HepG2 (cell line): ENCODE measurements at regions not wholly inside any gene's neighbourhood (a gene's known extent, or its start where the extent isn't known, plus 50 kb on each side); places are given as distances from the start of the nearest gene placed in this dataset.

Experiments
- MTA1 ChIP-seq: sonication (generic); formaldehyde crosslinking; IDR thresholded peaks from 2 replicates; pipeline ENCODE4 v1.4.0; 2020; ENCODE audit warnings: missing genetic modification reagents, mild to moderate bottlenecking, borderline replicate concordance
- PRPF4 ChIP-seq: fragments of 200-400 bp; formaldehyde crosslinking; IDR thresholded peaks from 2 replicates; pipeline ENCODE4 v1.6.1; 2016; ENCODE audit warnings: low read length, low read depth; ENCODE audit not compliant: poor library complexity, severe bottlenecking
- TAF1 ChIP-seq: sonication (generic); formaldehyde crosslinking; IDR thresholded peaks from 2 replicates; pipeline ENCODE4 v1.4.0; 2020; ENCODE audit warnings: missing genetic modification reagents
- ZNF724P ChIP-seq: sonication (generic); formaldehyde crosslinking; IDR thresholded peaks from 2 replicates; pipeline ENCODE4 v1.8.0; 2022; ENCODE audit warnings: missing genetic modification reagents, borderline replicate concordance
- TF ChIP-seq, protein P1 (sequence below): sonication (generic); formaldehyde crosslinking; IDR thresholded peaks from 2 replicates; pipeline ENCODE4 v1.5.1; 2020; ENCODE audit warnings: mild to moderate bottlenecking, missing genetic modification reagents
- TF ChIP-seq, protein P2 (sequence below): sonication (generic); formaldehyde crosslinking; IDR thresholded peaks from 2 replicates; pipeline ENCODE4 v1.4.0; 2020; ENCODE audit warnings: missing genetic modification reagents, borderline replicate concordance
- TF ChIP-seq, protein P3 (sequence below): sonication (generic); formaldehyde crosslinking; IDR thresholded peaks from 2 replicates; pipeline ENCODE4 v1.9.0; 2022; ENCODE audit warnings: low read depth, missing genetic modification reagents

DNA sequence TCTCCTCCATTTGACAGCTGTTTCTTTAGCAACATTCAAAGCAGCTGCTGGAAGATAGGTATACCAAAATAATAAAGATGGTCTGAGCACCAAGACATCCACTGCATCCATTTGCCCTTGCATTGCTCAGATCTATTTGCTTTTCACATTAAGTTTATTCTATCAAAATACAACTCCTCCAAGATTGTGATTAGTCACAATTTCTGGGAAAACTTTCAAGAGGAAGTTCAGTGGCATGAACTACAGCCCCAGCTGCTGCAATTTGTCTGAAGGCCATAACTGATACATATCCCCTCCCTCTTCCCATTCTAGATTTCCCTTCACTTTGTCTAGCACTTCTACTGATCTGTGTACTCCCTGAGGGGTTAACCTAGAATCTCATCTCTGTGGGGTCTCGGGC lies 117.5 kb upstream of the CEP126 start (continued):
- TF ChIP-seq, protein P1, sequence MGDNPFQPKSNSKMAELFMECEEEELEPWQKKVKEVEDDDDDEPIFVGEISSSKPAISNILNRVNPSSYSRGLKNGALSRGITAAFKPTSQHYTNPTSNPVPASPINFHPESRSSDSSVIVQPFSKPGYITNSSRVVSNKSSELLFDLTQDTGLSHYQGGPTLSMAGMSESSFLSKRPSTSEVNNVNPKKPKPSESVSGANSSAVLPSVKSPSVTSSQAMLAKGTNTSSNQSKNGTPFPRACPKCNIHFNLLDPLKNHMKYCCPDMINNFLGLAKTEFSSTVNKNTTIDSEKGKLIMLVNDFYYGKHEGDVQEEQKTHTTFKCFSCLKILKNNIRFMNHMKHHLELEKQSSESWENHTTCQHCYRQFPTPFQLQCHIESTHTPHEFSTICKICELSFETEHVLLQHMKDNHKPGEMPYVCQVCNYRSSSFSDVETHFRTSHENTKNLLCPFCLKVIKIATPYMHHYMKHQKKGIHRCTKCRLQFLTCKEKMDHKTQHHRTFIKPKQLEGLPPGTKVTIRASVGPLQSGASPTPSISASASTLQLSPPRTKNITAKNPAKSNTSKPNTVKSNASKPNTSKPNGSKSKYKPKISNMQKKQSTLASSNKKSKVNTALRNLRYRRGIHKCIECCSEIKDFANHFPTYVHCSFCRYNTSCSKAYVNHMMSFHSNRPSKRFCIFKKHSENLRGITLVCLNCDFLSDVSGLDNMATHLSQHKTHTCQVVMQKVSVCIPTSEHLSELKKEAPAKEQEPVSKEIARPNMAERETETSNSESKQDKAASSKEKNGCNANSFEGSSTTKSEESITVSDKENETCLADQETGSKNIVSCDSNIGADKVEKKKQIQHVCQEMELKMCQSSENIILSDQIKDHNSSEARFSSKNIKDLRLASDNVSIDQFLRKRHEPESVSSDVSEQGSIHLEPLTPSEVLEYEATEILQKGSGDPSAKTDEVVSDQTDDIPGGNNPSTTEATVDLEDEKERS (CRISPR knock-in tag), result no peak
- TF ChIP-seq, protein P2, sequence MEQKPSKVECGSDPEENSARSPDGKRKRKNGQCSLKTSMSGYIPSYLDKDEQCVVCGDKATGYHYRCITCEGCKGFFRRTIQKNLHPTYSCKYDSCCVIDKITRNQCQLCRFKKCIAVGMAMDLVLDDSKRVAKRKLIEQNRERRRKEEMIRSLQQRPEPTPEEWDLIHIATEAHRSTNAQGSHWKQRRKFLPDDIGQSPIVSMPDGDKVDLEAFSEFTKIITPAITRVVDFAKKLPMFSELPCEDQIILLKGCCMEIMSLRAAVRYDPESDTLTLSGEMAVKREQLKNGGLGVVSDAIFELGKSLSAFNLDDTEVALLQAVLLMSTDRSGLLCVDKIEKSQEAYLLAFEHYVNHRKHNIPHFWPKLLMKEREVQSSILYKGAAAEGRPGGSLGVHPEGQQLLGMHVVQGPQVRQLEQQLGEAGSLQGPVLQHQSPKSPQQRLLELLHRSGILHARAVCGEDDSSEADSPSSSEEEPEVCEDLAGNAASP, result no peak
- TF ChIP-seq ZNF724P (CRISPR knock-in tag) (no peak), MTA1 (CRISPR knock-in tag) (no peak), TAF1 (CRISPR knock-in tag) (no peak), PRPF4 (no peak)
- TF ChIP-seq, protein P3, sequence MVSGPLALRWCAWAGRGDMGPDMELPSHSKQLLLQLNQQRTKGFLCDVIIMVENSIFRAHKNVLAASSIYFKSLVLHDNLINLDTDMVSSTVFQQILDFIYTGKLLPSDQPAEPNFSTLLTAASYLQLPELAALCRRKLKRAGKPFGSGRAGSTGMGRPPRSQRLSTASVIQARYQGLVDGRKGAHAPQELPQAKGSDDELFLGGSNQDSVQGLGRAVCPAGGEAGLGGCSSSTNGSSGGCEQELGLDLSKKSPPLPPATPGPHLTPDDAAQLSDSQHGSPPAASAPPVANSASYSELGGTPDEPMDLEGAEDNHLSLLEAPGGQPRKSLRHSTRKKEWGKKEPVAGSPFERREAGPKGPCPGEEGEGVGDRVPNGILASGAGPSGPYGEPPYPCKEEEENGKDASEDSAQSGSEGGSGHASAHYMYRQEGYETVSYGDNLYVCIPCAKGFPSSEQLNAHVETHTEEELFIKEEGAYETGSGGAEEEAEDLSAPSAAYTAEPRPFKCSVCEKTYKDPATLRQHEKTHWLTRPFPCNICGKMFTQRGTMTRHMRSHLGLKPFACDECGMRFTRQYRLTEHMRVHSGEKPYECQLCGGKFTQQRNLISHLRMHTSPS (CRISPR knock-in tag), result no peak
- TF ChIP-seq, all 625 proteins: peak for 0
